DND-41 (cell line): ENCODE measurements at regions not wholly inside any gene's neighbourhood (a gene's known extent, or its start where the extent isn't known, plus 50 kb on each side); places are given as distances from the start of the nearest gene placed in this dataset.

ENCODE experiments used
- ATAC-seq: fragments of 200-7000 bp; cut with Tn5 transposase; 3 replicates; pipeline ENCODE4 v1.9.1; 2021; ENCODE audit warnings: low read depth; ENCODE audit not compliant: insufficient read depth
- DNase-seq: peaks from one replicate; pipeline ENCODE4 v3.0.0-alpha.2; 2020
- H2AFZ ChIP-seq: 2 replicates; pipeline ENCODE4 v1.6.0; 2012; ENCODE audit warnings: low read depth, low read length
- H3K27ac ChIP-seq: 2 replicates; pipeline ENCODE4 v1.5.1; 2012; ENCODE audit warnings: low read length, inconsistent platforms
- H3K27me3 ChIP-seq: fragments of 200-600 bp; sonication (generic); 2 replicates; pipeline ENCODE4 v1.6.0; 2012; ENCODE audit warnings: low read length, mild to moderate bottlenecking, inconsistent platforms; ENCODE audit not compliant: insufficient read depth, poor library complexity
- H3K36me3 ChIP-seq: 2 replicates; pipeline ENCODE4 v1.5.1; 2012; ENCODE audit warnings: low read length, inconsistent platforms; ENCODE audit not compliant: insufficient read depth
- H3K4me1 ChIP-seq: 2 replicates; pipeline ENCODE4 v1.5.1; 2012; ENCODE audit warnings: mild to moderate bottlenecking, low read length; ENCODE audit not compliant: insufficient read depth
- H3K4me2 ChIP-seq: 2 replicates; pipeline ENCODE4 v1.6.0; 2012; ENCODE audit warnings: mild to moderate bottlenecking, moderate library complexity, low read length, inconsistent platforms; ENCODE audit not compliant: insufficient read depth
- H3K4me3 ChIP-seq, 2 experiments: fragments of 200-600 bp in 1 of 2; shearing (Covaris generic) in 1 of 2; 2 replicates each; pipeline ENCODE4 v1.5.1; 2012 to 2016; ENCODE audit warnings: inconsistent platforms in 2 of 2, low read length in 2 of 2, mild to moderate bottlenecking in 2 of 2, low read depth in 1 of 2, moderate library complexity in 1 of 2
- H3K79me2 ChIP-seq: 2 replicates; pipeline ENCODE4 v1.6.0; 2012; ENCODE audit warnings: low read length, inconsistent platforms; ENCODE audit not compliant: insufficient read depth
- H3K9ac ChIP-seq: 2 replicates; pipeline ENCODE4 v1.6.0; 2012; ENCODE audit warnings: low read depth, mild to moderate bottlenecking, inconsistent platforms, low read length, moderate library complexity
- H3K9me3 ChIP-seq: 2 replicates; pipeline ENCODE4 v1.5.1; 2012; ENCODE audit warnings: low read length, moderate library complexity, mild to moderate bottlenecking, inconsistent platforms; ENCODE audit not compliant: insufficient read depth, severe bottlenecking
- H4K20me1 ChIP-seq: 2 replicates; pipeline ENCODE4 v1.6.0; 2012; ENCODE audit warnings: low read length; ENCODE audit not compliant: insufficient read depth
- EZH2 ChIP-seq: IDR thresholded peaks from 3 replicates; pipeline ENCODE4 v1.6.1; 2012; ENCODE audit warnings: borderline replicate concordance, low read depth, mild to moderate bottlenecking, moderate library complexity, low read length, inconsistent platforms; ENCODE audit not compliant: severe bottlenecking
- TF ChIP-seq, protein P1 (sequence below): IDR thresholded peaks from 2 replicates; pipeline ENCODE4 v1.5.1; 2012; ENCODE audit warnings: borderline replicate concordance, low read length, moderate library complexity, mild to moderate bottlenecking; ENCODE audit not compliant: poor library complexity, severe bottlenecking; ENCODE audit errors: extremely low read depth

DNA sequence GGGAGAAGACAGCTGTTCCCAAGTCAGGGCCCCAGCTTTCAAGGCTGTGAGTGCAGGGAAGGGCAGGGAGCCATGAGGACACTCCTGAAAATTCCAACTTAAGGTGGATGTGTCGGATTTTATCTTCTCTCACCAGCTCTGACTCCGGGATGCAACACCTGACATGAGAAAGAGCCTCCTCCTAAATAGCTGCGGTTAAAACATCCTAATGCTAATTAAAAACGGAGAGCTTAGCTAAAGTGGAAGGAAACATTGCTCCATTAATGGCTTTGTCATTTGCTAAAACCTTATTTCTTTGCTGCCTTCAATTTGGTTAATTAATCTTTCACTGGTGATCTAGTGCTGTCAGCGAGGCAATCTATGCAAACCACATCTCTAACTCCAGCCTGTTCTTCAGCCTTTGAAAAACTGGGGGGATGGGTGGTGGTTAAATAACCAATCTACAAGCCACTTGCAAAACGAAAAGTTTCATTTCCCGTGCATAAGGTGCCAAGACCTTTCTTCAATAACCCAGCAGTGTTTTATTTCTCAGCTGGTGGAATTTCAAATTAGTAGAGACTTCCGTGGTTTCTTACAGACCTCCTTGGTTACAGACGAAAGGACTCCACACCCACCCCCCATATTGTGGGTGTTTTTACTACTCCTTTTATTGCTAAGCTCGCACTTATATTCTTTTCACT lies 379.6 kb downstream of the MLLT3 start:
- TF ChIP-seq, protein P1, sequence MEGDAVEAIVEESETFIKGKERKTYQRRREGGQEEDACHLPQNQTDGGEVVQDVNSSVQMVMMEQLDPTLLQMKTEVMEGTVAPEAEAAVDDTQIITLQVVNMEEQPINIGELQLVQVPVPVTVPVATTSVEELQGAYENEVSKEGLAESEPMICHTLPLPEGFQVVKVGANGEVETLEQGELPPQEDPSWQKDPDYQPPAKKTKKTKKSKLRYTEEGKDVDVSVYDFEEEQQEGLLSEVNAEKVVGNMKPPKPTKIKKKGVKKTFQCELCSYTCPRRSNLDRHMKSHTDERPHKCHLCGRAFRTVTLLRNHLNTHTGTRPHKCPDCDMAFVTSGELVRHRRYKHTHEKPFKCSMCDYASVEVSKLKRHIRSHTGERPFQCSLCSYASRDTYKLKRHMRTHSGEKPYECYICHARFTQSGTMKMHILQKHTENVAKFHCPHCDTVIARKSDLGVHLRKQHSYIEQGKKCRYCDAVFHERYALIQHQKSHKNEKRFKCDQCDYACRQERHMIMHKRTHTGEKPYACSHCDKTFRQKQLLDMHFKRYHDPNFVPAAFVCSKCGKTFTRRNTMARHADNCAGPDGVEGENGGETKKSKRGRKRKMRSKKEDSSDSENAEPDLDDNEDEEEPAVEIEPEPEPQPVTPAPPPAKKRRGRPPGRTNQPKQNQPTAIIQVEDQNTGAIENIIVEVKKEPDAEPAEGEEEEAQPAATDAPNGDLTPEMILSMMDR, result no peak
- TF ChIP-seq EZH2, result no peak
- Histone ChIP-seq H3K4me2 (peak overlapping the region; percentile 72), H3K9me3 (no peaks in the 10 kb centered on the region), H3K36me3 (no peaks in the 10 kb centered on the region), H3K9ac (peak overlapping the region; percentile 41), H3K4me1 (peaks cover 52% of the 10 kb centered on the region), H3K27ac (peak overlapping the region; percentile 68), H2AFZ (0 out of 2 replicates have a peak overlapping the region, but pooled peaks have one; percentile 18), H4K20me1 (no peaks in the 10 kb centered on the region), H3K79me2 (no peaks in the 10 kb centered on the region), H3K4me3 (peak overlapping the region in 1 of 2 experiments; percentile 45; a peak in 2 of 4 replicates), H3K27me3 (no peaks in the 10 kb centered on the region)
- peak; percentile 80 for DNase-seq
- ATAC-seq, result peak; percentile 90

DNA sequence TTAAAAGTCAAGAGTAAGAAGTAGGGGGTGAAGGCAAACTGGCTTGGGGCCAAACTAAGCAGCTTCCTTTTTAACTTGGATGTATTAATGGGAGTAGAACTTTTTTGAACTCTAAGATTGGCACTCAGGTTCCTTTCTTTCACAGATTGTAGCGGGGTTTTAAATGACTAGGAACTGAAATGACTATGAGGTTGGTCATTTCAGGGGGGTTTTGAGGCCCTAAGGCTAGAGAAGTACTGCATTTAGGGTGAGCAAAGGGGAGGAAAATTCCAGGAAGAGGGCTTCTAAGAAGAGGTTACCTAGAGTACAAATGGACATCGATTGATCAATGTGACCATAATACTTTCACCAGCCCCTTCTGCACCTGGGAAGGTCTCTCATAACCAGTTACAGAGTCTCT lies 381.8 kb downstream of the MLLT3 start:
- Histone ChIP-seq H3K27me3 (no peaks in the 10 kb centered on the region), H3K27ac (no peak overlapping the region), H4K20me1 (no peaks in the 10 kb centered on the region), H3K79me2 (no peaks in the 10 kb centered on the region), H2AFZ (no peak overlapping the region), H3K9ac (no peak overlapping the region), H3K4me2 (no peak overlapping the region), H3K9me3 (peaks cover 2% of the 10 kb centered on the region), H3K4me1 (peaks cover 42% of the 10 kb centered on the region), H3K36me3 (no peaks in the 10 kb centered on the region), H3K4me3 (no peak overlapping the region)
- ATAC-seq, result no peak
- DNase-seq, result no peak
- TF ChIP-seq EZH2, result no peak

DNA sequence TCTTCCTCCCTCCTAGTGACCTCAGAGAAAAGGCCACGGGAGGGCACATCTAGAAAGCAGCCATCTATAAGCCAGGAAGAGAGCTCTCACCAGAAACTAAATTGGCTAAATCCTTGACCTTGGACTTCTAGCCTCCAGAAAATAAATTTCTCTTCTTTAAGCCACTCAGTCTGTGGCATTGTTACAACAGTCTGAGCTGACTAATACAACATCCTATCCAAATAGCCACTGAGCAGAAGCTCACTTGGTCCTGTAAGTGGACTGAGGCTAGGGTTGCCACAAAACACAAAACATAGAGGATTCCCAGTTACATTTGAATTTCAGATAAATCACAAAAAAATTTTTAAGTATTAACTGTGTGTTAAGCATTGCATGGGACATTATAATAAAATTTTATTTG lies 383.4 kb downstream of the MLLT3 start:
- Histone ChIP-seq H2AFZ (no peak overlapping the region), H3K9ac (no peak overlapping the region), H3K79me2 (no peaks in the 10 kb centered on the region), H3K4me3 (no peak overlapping the region), H3K27me3 (no peaks in the 10 kb centered on the region), H3K4me1 (peaks cover 32% of the 10 kb centered on the region), H3K4me2 (no peak overlapping the region), H3K27ac (no peak overlapping the region), H3K9me3 (peaks cover 5% of the 10 kb centered on the region), H4K20me1 (no peaks in the 10 kb centered on the region), H3K36me3 (no peaks in the 10 kb centered on the region)
- no peak for TF ChIP-seq EZH2
- TF ChIP-seq, protein P1, result no peak
- ATAC-seq (no peak), DNase-seq (no peak)

DNA sequence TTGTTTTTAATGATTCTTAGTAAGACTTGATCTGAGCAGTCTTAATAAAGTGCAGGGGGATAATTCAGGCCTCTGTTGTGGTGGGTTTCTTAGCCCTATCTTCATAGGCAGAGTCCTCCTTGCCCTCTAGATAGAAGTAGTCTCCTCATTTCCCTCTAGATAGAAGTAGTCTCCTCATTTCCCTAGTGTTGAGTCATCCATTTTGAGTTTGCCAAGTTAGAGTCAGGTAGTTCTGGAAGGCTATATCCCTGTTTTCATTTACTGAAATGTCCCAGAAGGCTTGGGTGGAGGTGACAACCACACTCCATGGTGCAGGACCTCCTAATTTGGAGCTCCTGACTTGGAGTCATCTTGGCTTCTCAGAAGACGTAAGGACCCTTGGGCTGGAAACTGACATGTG lies 384.6 kb downstream of the MLLT3 start:
- no peaks in the 10 kb centered on the region for H3K36me3 ChIP-seq
- H3K27me3 ChIP-seq, result no peaks in the 10 kb centered on the region
- no peak overlapping the region for H3K4me2 ChIP-seq
- H3K79me2 ChIP-seq, result no peaks in the 10 kb centered on the region
- no peak for ATAC-seq
- H4K20me1 ChIP-seq, result no peaks in the 10 kb centered on the region
- no peak overlapping the region for H3K4me3 ChIP-seq
- no peak for DNase-seq
- H3K4me1 ChIP-seq, result peaks cover 20% of the 10 kb centered on the region
- no peak overlapping the region; the same call in 1 of the 2 replicates for H3K27ac ChIP-seq
- H2AFZ ChIP-seq, result no peak overlapping the region
- TF ChIP-seq EZH2, result no peak
- TF ChIP-seq, protein P1, result no peak
- H3K9me3 ChIP-seq, result peaks cover 5% of the 10 kb centered on the region
- no peak overlapping the region for H3K9ac ChIP-seq
